Thymus (tissue), 11 donors: ENCODE measurements at regions not wholly inside any gene's neighbourhood (a gene's known extent, or its start where the extent isn't known, plus 50 kb on each side); places are given as distances from the start of the nearest gene placed in this dataset.
A peak's percentile ranks its signal among the peaks of the same experiment; 100 is the strongest.

ENCODE experiments used
- DNase-seq, 9 donors: peaks; one replicate each; pipeline ENCODE4 v3.0.0-alpha.2; 2013; ENCODE audit warnings: low spot score in 9 of 9, low read depth in 6 of 9, missing footprints in 1 of 9
- H3K27ac ChIP-seq, 2 donors: one replicate each; pipeline ENCODE4 v1.5.1; 2013; ENCODE audit warnings: control low read depth in 1 of 2, low read depth in 1 of 2, low read length in 1 of 2, mild to moderate bottlenecking in 1 of 2, moderate library complexity in 1 of 2
- H3K27me3 ChIP-seq, 2 donors: one replicate each; pipeline ENCODE4 v1.5.1; 2013; ENCODE audit warnings: low read length in 1 of 2; ENCODE audit not compliant: control insufficient read depth in 2 of 2, insufficient read depth in 1 of 2
- H3K36me3 ChIP-seq, 2 donors: one replicate each; pipeline ENCODE4 v1.5.1; 2013; ENCODE audit warnings: low read length in 1 of 2, mild to moderate bottlenecking in 1 of 2, moderate library complexity in 1 of 2; ENCODE audit not compliant: control insufficient read depth in 2 of 2, insufficient read depth in 2 of 2
- H3K4me1 ChIP-seq, 2 donors: one replicate each; pipeline ENCODE4 v1.5.1; 2013; ENCODE audit warnings: low read length in 2 of 2; ENCODE audit not compliant: control insufficient read depth in 2 of 2, insufficient read depth in 2 of 2
- H3K4me3 ChIP-seq, 2 donors: one replicate each; pipeline ENCODE4 v1.5.1; 2013; ENCODE audit warnings: low read length in 2 of 2, control low read depth in 1 of 2, mild to moderate bottlenecking in 1 of 2
- H3K9me3 ChIP-seq, 2 donors: one replicate each; pipeline ENCODE4 v1.5.1; 2013; ENCODE audit warnings: low read length in 1 of 2, mild to moderate bottlenecking in 1 of 2; ENCODE audit not compliant: control insufficient read depth in 2 of 2, insufficient read depth in 1 of 2
- WGBS: extraction: QIAGEN DNeasy Blood & Tissue Kit; methylation state at CpG from one replicate; pipeline ENCODE4 v1.1.7; 2013; 5-methylcytosine and 5-hydroxymethylcytosine counted together
- donor health status: healthy.

- H3K4me1 ChIP-seq: peaks cover 7 to 10% of the 10 kb centered on the region in 2 donors
- no peak overlapping the region for H3K27ac ChIP-seq
- H3K9me3 ChIP-seq: no peaks in the 10 kb centered on the region
- no peak for DNase-seq
- WGBS: 95% methylated on average over 5 of the region's 5 CpGs
- H3K27me3 ChIP-seq: no peaks in the 10 kb centered on the region
- no peak overlapping the region for H3K4me3 ChIP-seq
- no peaks in the 10 kb centered on the region for H3K36me3 ChIP-seq
Measured at GRCh38 chr2:64770781-64771334, 117.1 kb upstream of the SERTAD2 start.

- no peaks in the 10 kb centered on the region for H3K9me3 ChIP-seq
- H3K27me3 ChIP-seq: no peaks in the 10 kb centered on the region
- DNase-seq: no peak
- WGBS: 95% methylated on average over 1 of the region's 1 CpG
- no peak overlapping the region for H3K4me3 ChIP-seq
- H3K36me3 ChIP-seq: no peaks in the 10 kb centered on the region
- peaks cover 7 to 10% of the 10 kb centered on the region in 2 donors for H3K4me1 ChIP-seq
- H3K27ac ChIP-seq: no peak overlapping the region
Measured at GRCh38 chr2:64771737-64772136, 118.0 kb upstream of the SERTAD2 start.

DNA sequence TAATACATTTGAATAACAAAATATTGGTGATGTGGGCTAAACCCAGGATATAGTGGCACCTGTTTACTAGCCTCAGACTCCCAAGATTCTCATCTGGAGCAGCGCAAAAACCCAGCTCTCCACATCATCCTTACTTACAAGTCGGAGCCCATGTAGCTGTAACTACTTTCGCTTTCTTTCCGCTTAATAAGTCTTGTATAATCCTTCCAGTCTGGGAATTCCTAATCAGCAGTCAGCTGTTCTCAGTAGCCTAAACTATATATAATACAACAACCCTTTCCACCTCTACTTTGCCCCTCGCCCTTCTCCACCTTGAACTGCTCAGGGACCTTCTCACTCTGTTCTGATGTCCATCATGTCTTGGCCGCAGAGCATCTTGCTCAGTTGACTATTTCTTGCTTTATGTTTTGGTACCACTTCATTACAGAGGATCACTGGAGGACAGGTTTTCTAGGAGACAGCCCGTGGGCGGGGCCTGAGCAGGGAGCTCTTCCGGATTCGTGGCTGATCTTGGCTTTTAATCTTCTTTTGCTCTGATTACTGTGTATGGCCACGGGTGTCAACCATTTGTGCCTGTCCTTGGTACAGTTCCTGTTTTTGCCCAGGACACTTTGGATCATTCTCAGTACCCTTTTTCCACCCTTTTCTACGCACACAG, 119.9 kb upstream of the SERTAD2 start:
- DNase-seq: no peak
- Histone ChIP-seq H3K4me1 (peaks cover 4 to 8% of the 10 kb centered on the region in 2 donors), H3K27me3 (no peaks in the 10 kb centered on the region), H3K36me3 (no peaks in the 10 kb centered on the region), H3K9me3 (no peaks in the 10 kb centered on the region), H3K4me3 (no peak overlapping the region), H3K27ac (no peak overlapping the region)
- 97% methylated on average over 12 of the region's 12 CpGs for WGBS

GRCh38 chr2:64777841-64778240, 124.1 kb upstream of the SERTAD2 start:
- no peak for DNase-seq
- H3K4me3 ChIP-seq: no peak overlapping the region
- no peaks in the 10 kb centered on the region for H3K4me1 ChIP-seq
- no peak overlapping the region for H3K27ac ChIP-seq
- no peaks in the 10 kb centered on the region for H3K36me3 ChIP-seq
- no peaks in the 10 kb centered on the region for H3K27me3 ChIP-seq
- no peaks in the 10 kb centered on the region for H3K9me3 ChIP-seq
- WGBS: 98% methylated on average over 3 of the region's 3 CpGs

DNA sequence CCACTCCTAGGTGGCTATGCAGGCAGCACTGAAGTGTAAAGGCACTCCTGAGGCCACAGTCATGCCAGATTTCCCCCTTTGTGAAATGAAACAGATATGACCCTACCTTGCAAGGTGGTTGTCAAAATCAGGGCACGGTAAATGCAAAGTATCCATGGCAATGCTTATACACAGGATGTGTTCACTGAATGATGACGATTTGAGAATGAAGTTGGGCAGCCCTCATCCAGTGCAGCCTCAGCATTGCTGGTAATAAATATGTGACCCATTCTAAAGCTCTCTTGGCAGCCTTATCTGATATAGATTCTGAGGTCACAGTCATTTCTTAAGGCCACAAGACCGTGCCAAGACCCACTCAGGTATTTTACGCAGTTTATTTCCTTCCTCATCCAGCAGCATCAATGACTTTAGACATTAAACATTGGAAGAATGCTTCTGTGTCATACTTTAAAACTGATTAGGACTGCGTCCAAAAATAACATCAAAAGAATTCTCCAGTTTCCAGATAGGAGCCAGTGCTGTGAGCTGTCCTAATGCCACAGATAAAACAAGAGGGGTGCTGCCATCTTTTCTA, 125.5 kb upstream of the SERTAD2 start:
- H3K4me3 ChIP-seq: no peak overlapping the region
- DNase-seq: no peak
- WGBS: 81% methylated on average over 5 of the region's 5 CpGs
- no peaks in the 10 kb centered on the region for H3K4me1 ChIP-seq
- peak overlapping the region in 1 of 2 donors; percentile 11 for H3K27ac ChIP-seq
- H3K27me3 ChIP-seq: no peaks in the 10 kb centered on the region
- H3K36me3 ChIP-seq: no peaks in the 10 kb centered on the region
- H3K9me3 ChIP-seq: no peaks in the 10 kb centered on the region

DNA sequence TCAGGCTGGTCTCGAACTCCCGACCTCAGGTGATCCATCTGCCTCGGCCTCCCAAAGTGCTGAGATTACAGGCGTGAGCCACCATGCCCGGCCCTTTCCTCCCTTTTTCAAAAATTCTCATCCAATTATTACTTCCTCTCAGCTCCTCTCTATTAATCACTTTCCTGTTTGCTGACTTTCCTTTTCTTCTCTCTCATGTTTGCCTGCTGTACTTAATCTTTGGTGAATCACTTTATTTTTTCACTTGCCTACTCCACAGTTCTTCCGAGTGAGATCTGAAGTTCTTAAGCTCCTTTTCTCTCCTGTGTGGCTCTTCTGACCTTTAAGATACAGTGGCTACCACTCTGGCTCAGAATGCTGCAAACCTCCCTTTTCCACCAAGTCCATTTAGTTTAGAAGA, 126.3 kb upstream of the SERTAD2 start:
- H3K36me3 ChIP-seq: no peaks in the 10 kb centered on the region
- no peak for DNase-seq
- H3K27me3 ChIP-seq: no peaks in the 10 kb centered on the region
- H3K4me3 ChIP-seq: no peak overlapping the region
- H3K9me3 ChIP-seq: no peaks in the 10 kb centered on the region
- 97% methylated on average over 6 of the region's 6 CpGs for WGBS
- no peak overlapping the region for H3K27ac ChIP-seq
- no peaks in the 10 kb centered on the region for H3K4me1 ChIP-seq

- no peaks in the 10 kb centered on the region for H3K9me3 ChIP-seq
- DNase-seq: no peak
- H3K4me3 ChIP-seq: no peak overlapping the region
- H3K36me3 ChIP-seq: no peaks in the 10 kb centered on the region
- no peak overlapping the region for H3K27ac ChIP-seq
- H3K4me1 ChIP-seq: no peaks in the 10 kb centered on the region
- WGBS: 98% methylated on average over 2 of the region's 2 CpGs
- H3K27me3 ChIP-seq: no peaks in the 10 kb centered on the region
Measured at GRCh38 chr2:64781711-64782390, 128.1 kb upstream of the SERTAD2 start.

DNA sequence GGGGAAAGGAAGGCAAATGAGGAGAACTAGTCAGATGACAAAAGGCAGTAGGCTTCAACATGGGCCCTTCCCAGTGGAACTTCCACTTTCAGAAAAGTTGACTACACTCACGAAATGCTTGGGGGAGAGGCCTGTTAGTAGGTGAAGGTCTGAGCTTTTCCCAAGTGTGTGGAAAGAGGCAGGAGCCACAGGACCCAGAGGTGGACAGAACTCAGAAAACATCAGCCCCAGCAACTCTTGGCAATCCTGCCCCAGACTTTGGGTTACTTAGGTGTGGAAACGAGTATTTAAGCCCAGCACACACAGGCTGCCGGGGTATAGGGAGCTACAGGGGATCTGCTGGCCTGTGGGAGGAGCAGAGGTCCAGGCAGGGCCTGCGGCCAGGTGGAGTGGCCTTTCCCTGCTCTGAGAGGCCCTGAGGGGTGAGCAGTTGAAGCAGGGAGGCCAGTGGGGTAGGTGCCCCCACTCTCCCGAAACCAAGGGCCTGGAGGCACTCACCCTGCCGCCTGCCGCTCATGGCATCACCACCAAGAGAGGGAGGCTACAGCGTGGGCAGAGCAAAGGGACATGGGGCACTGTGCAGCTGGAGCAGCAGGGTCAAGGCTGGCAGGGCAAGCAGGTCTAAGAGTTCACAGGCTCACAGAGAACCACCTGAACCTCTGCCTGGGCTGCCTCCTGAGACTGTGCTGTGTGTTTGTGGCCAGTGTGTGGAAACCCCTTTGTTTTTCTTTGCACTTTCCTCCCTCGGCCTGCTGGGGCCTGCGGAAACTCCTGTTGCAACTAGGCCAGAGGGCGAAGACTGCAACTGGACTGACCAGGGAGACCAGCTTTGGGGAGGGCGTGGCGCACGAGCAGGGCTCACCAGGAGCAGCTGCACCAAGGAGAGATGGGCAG, 130.7 kb upstream of the SERTAD2 start:
- Histone ChIP-seq H3K27ac (no peak overlapping the region), H3K4me1 (no peaks in the 10 kb centered on the region), H3K4me3 (no peak overlapping the region), H3K9me3 (no peaks in the 10 kb centered on the region), H3K27me3 (no peaks in the 10 kb centered on the region), H3K36me3 (no peaks in the 10 kb centered on the region)
- WGBS: 98% methylated on average over 14 of the region's 14 CpGs
- no peak for DNase-seq
